Tongue (tissue), 1 donor: ENCODE measurements at regions not wholly inside any gene's neighbourhood (a gene's known extent, or its start where the extent isn't known, plus 50 kb on each side); places are given as distances from the start of the nearest gene placed in this dataset.
A peak's percentile ranks its signal among the peaks of the same experiment; 100 is the strongest.

Experiments
- DNase-seq: peaks from one replicate; pipeline ENCODE4 v3.0.0-alpha.2; 2015

- DNase-seq, result no peak
These were observed 168.4 kb upstream of the NHS start for GRCh38 chrX:17206584-17206983.

GRCh38 chrX:17214962-17215361 lies 160.0 kb upstream of the NHS start:
- DNase-seq, result no peak

- no peak for DNase-seq
These were observed 148.3 kb upstream of the NHS start for GRCh38 chrX:17226736-17227135.

GRCh38 chrX:17237146-17237545 lies 137.9 kb upstream of the NHS start:
- no peak for DNase-seq

- peak; percentile 74 for DNase-seq
These were observed 132.5 kb upstream of the NHS start for GRCh38 chrX:17242470-17242869.

- no peak for DNase-seq
These were observed 127.9 kb upstream of the NHS start for GRCh38 chrX:17247144-17247543.

- no peak for DNase-seq
These were observed 112.9 kb upstream of the NHS start for GRCh38 chrX:17262123-17262522.

GRCh38 chrX:17266136-17266535 lies 108.9 kb upstream of the NHS start:
- no peak for DNase-seq

GRCh38 chrX:17278961-17279360 lies 96.0 kb upstream of the NHS start:
- no peak for DNase-seq

- no peak for DNase-seq
These were observed 89.0 kb upstream of the NHS start for GRCh38 chrX:17285983-17286382.

- no peak for DNase-seq
These were observed 83.7 kb upstream of the NHS start for GRCh38 chrX:17291171-17291900.

GRCh38 chrX:17292111-17292527 lies 82.9 kb upstream of the NHS start:
- DNase-seq, result peak; percentile 44

- DNase-seq, result no peak
These were observed 80.4 kb upstream of the NHS start for GRCh38 chrX:17294561-17294960.

- DNase-seq, result no peak
These were observed 79.2 kb upstream of the NHS start for GRCh38 chrX:17295791-17296190.

GRCh38 chrX:17298564-17298963 lies 76.4 kb upstream of the NHS start:
- no peak for DNase-seq

GRCh38 chrX:17299206-17299605 lies 75.8 kb upstream of the NHS start:
- DNase-seq, result peak; percentile 26

GRCh38 chrX:17323397-17323796 lies 51.6 kb upstream of the NHS start:
- no peak for DNase-seq
